Kidney epithelial cell (primary cell): ENCODE measurements at regions not wholly inside any gene's neighbourhood (a gene's known extent, or its start where the extent isn't known, plus 50 kb on each side); places are given as distances from the start of the nearest gene placed in this dataset.

Experiments
- DNase-seq: peaks from one replicate; pipeline ENCODE4 v3.0.0-alpha.2; 2010; ENCODE audit warnings: low read depth
- H3K27me3 ChIP-seq: 2 replicates; pipeline ENCODE4 v1.6.0; 2011; ENCODE audit warnings: low read length; ENCODE audit not compliant: control insufficient read depth, insufficient read depth
- H3K36me3 ChIP-seq: 2 replicates; pipeline ENCODE4 v1.5.1; 2011; ENCODE audit warnings: low read length; ENCODE audit not compliant: control insufficient read depth, insufficient read depth
- H3K4me3 ChIP-seq: 2 replicates; pipeline ENCODE4 v1.5.1; 2011; ENCODE audit warnings: low read depth, mild to moderate bottlenecking, control low read depth, low read length
- CTCF ChIP-seq: IDR thresholded peaks from 2 replicates; pipeline ENCODE4 v1.5.1; 2011; ENCODE audit warnings: mild to moderate bottlenecking, moderate library complexity, low read length, control low read depth, inconsistent platforms; ENCODE audit not compliant: insufficient read depth, poor library complexity, severe bottlenecking

GRCh38 chr4:24370421-24370820, 213.9 kb downstream of the DHX15 start:
- Histone ChIP-seq H3K36me3 (no peaks in the 10 kb centered on the region), H3K27me3 (no peaks in the 10 kb centered on the region), H3K4me3 (no peak overlapping the region)
- no peak for DNase-seq
- no peak for TF ChIP-seq CTCF

GRCh38 chr4:24369507-24370029, 214.8 kb downstream of the DHX15 start:
- TF ChIP-seq CTCF = no peak
- Histone ChIP-seq H3K27me3 (no peaks in the 10 kb centered on the region), H3K36me3 (no peaks in the 10 kb centered on the region), H3K4me3 (no peak overlapping the region)
- DNase-seq = no peak

- Histone ChIP-seq H3K36me3 (no peaks in the 10 kb centered on the region), H3K4me3 (no peak overlapping the region), H3K27me3 (no peaks in the 10 kb centered on the region)
- DNase-seq = no peak
- no peak for TF ChIP-seq CTCF
These were observed 215.6 kb downstream of the DHX15 start for GRCh38 chr4:24368801-24369200.

GRCh38 chr4:24364852-24365251, 219.5 kb downstream of the DHX15 start:
- no peaks in the 10 kb centered on the region for H3K27me3 ChIP-seq
- no peak for TF ChIP-seq CTCF
- H3K4me3 ChIP-seq = no peak overlapping the region
- H3K36me3 ChIP-seq = no peaks in the 10 kb centered on the region
- no peak for DNase-seq

- Histone ChIP-seq H3K4me3 (no peak overlapping the region), H3K36me3 (no peaks in the 10 kb centered on the region), H3K27me3 (no peaks in the 10 kb centered on the region)
- DNase-seq = no peak
- no peak for TF ChIP-seq CTCF
These were observed 220.1 kb downstream of the DHX15 start for GRCh38 chr4:24364249-24364648.

- no peaks in the 10 kb centered on the region for H3K27me3 ChIP-seq
- no peak for TF ChIP-seq CTCF
- DNase-seq = no peak
- no peaks in the 10 kb centered on the region for H3K36me3 ChIP-seq
- no peak overlapping the region for H3K4me3 ChIP-seq
These were observed 220.6 kb downstream of the DHX15 start for GRCh38 chr4:24363751-24364150.
